ENCODE measurements at regions not wholly inside any gene's neighbourhood (a gene's known extent, or its start where the extent isn't known, plus 50 kb on each side); places are given as distances from the start of the nearest gene placed in this dataset.

- 40 to 51% methylated on average over 3 of the region's 3 CpGs for WGBS, 2 donors
- intact Hi-C loops (cut with DNase I): no loop called here
- no peak overlapping the region for H3K27ac ChIP-seq
Measured at GRCh38 chr17:10984220-10984619, 146.3 kb upstream of the PIRT start.

GRCh38 chr17:10976401-10976800, 138.5 kb upstream of the PIRT start:
- DNase-seq: no peak
- 42 to 55% methylated on average over 4 of the region's 4 CpGs for WGBS, 2 donors

More at GRCh38 chr17:10984220-10984619, 146.3 kb upstream of the PIRT start:
- Histone ChIP-seq H3K4me1 (no peaks in the 10 kb centered on the region), H3K9me3 (no peaks in the 10 kb centered on the region), H3K27me3 (no peaks in the 10 kb centered on the region), H3K4me3 (no peak overlapping the region), H3K36me3 (replicated peaks in 1 of 2; ENCODE audit: insufficient read depth in 1 of 2, low read depth in 2 of 2) (no peaks in the 10 kb centered on the region)
- no peak for DNase-seq
- TF ChIP-seq CTCF (IDR thresholded peaks at IDR 0.05): no peak
- no peak for TF ChIP-seq POLR2A (IDR thresholded peaks at IDR 0.05)
- no peak for ATAC-seq

GRCh38 chr17:10968007-10968406, 130.1 kb upstream of the PIRT start:
- Histone ChIP-seq H3K27me3 (no peaks in the 10 kb centered on the region), H3K4me1 (no peaks in the 10 kb centered on the region), H3K9me3 (no peaks in the 10 kb centered on the region), H3K36me3 (replicated peaks in 1 of 2; ENCODE audit: insufficient read depth in 1 of 2, low read depth in 2 of 2) (no peaks in the 10 kb centered on the region), H3K4me3 (no peak overlapping the region), H3K27ac (no peak overlapping the region)
- ATAC-seq: no peak
- no peak for TF ChIP-seq CTCF (IDR thresholded peaks at IDR 0.05)
- intact Hi-C loops (cut with DNase I): no loop called here
- DNase-seq: no peak

More at GRCh38 chr17:10976401-10976800, 138.5 kb upstream of the PIRT start:
- TF ChIP-seq CTCF (IDR thresholded peaks at IDR 0.05) (no peak), POLR2A (IDR thresholded peaks at IDR 0.05) (no peak)
- intact Hi-C loops (cut with DNase I): no loop called here
- Histone ChIP-seq H3K9me3 (no peaks in the 10 kb centered on the region), H3K27me3 (no peaks in the 10 kb centered on the region), H3K4me1 (no peaks in the 10 kb centered on the region), H3K27ac (no peak overlapping the region), H3K36me3 (replicated peaks in 1 of 2; ENCODE audit: insufficient read depth in 1 of 2, low read depth in 2 of 2) (no peaks in the 10 kb centered on the region), H3K4me3 (no peak overlapping the region)
- no peak for ATAC-seq

- intact Hi-C loops (cut with DNase I): no loop called here
- no peak for DNase-seq
- ATAC-seq: no peak
- Histone ChIP-seq H3K4me3 (no peak overlapping the region), H3K27ac (no peak overlapping the region), H3K4me1 (no peaks in the 10 kb centered on the region), H3K27me3 (no peaks in the 10 kb centered on the region), H3K36me3 (replicated peaks in 1 of 2; ENCODE audit: insufficient read depth in 1 of 2, low read depth in 2 of 2) (no peaks in the 10 kb centered on the region), H3K9me3 (no peaks in the 10 kb centered on the region)
- no peak for TF ChIP-seq CTCF (IDR thresholded peaks at IDR 0.05)
- no peak for TF ChIP-seq POLR2A (IDR thresholded peaks at IDR 0.05)
- WGBS, 2 donors: 5 to 38% methylated on average over 1 of the region's 1 CpG
Measured at GRCh38 chr17:10956821-10957220, 118.9 kb upstream of the PIRT start.

- no peaks in the 10 kb centered on the region for H3K9me3 ChIP-seq
- H3K4me3 ChIP-seq: no peak overlapping the region
- no peaks in the 10 kb centered on the region for H3K4me1 ChIP-seq
- WGBS, 2 donors: 24 to 45% methylated on average over 4 of the region's 4 CpGs
- DNase-seq (no peak), ATAC-seq (no peak)
- H3K36me3 ChIP-seq (replicated peaks in 1 of 2; ENCODE audit: insufficient read depth in 1 of 2, low read depth in 2 of 2): no peaks in the 10 kb centered on the region
- H3K27ac ChIP-seq: no peak overlapping the region
- no peaks in the 10 kb centered on the region for H3K27me3 ChIP-seq
- intact Hi-C loops (cut with DNase I): loop anchor here (10.0 kb wide), 1 partner anchor 60 kb away; no protein-coding TSS in a partner anchor
- TF ChIP-seq CTCF (IDR thresholded peaks at IDR 0.05) (no peak), POLR2A (IDR thresholded peaks at IDR 0.05) (no peak)
Measured at GRCh38 chr17:10944819-10945218, 106.9 kb upstream of the PIRT start.

Data from body of pancreas (tissue), 4 donors.